Spleen (tissue), 11 donors: ENCODE measurements at regions not wholly inside any gene's neighbourhood (a gene's known extent, or its start where the extent isn't known, plus 50 kb on each side); places are given as distances from the start of the nearest gene placed in this dataset.

Experiments used
- DNase-seq: peaks from one replicate; pipeline ENCODE4 v3.0.0-alpha.2; 2020
- H3K27ac ChIP-seq, 8 donors: fragments of 200-600 bp; sonication (generic) in 7 of 8; 1 replicate in 4 of 8; 2 replicates in 4 of 8; pipeline versions ENCODE4 v1.5.0 to v1.8.0; 2016 to 2021; ENCODE audit warnings: inconsistent platforms in 4 of 8, mild to moderate bottlenecking in 4 of 8, moderate library complexity in 1 of 8
- H3K27me3 ChIP-seq, 7 donors: fragments of 200-600 bp; sonication (generic) in 6 of 7; replicated peaks in 1 of 7; 1 replicate in 4 of 7; 2 replicates in 3 of 7; pipeline versions ENCODE4 v1.5.0 to v1.8.0; 2016 to 2021; ENCODE audit warnings: inconsistent platforms in 3 of 7, mild to moderate bottlenecking in 1 of 7
- H3K36me3 ChIP-seq, 6 donors: fragments of 200-600 bp; sonication (generic) in 5 of 6; 1 replicate in 4 of 6; 2 replicates in 2 of 6; pipeline versions ENCODE4 v1.5.0 to v1.8.0; 2016 to 2021; ENCODE audit warnings: inconsistent platforms in 2 of 6
- H3K4me1 ChIP-seq, 6 donors: fragments of 200-600 bp; sonication (generic) in 5 of 6; 1 replicate in 3 of 6; 2 replicates in 3 of 6; pipeline versions ENCODE4 v1.5.0 to v1.8.0; 2016 to 2021; ENCODE audit warnings: inconsistent platforms in 3 of 6
- H3K4me3 ChIP-seq, 8 donors: fragments of 200-600 bp; sonication (generic) in 7 of 8; 1 replicate in 4 of 8; 2 replicates in 4 of 8; pipeline versions ENCODE4 v1.5.0 to v1.8.0; 2016 to 2021; ENCODE audit warnings: inconsistent platforms in 4 of 8, mild to moderate bottlenecking in 4 of 8, moderate library complexity in 2 of 8
- H3K9me3 ChIP-seq, 8 donors: fragments of 200-600 bp; sonication (generic) in 7 of 8; 1 replicate in 4 of 8; 2 replicates in 4 of 8; pipeline versions ENCODE4 v1.5.0 to v1.8.0; 2016 to 2021; ENCODE audit warnings: inconsistent platforms in 4 of 8
- CTCF ChIP-seq, 11 experiments: fragments of 200-600 bp in 7 of 11; fragments of 450-650 bp in 4 of 11; sonication (generic) in 4 of 11; IDR thresholded peaks in 8 of 11; conservative IDR thresholded peaks in 3 of 11; 1 replicate in 7 of 11; 2 replicates in 4 of 11; pipeline versions ENCODE4 v1.4.0 to v1.8.0; 2016 to 2021; ENCODE audit warnings: antibody characterized with exemption in 11 of 11, inconsistent platforms in 4 of 11, mild to moderate bottlenecking in 1 of 11
- POLR2A ChIP-seq, 3 donors: fragments of 450-650 bp; IDR thresholded peaks; one replicate each; pipeline ENCODE4 v1.5.1; 2017; ENCODE audit warnings: antibody characterized with exemption in 3 of 3, mild to moderate bottlenecking in 1 of 3
- POLR2AphosphoS5 ChIP-seq, 3 donors: sonication (generic); formaldehyde crosslinking; IDR thresholded peaks; one replicate each; pipeline ENCODE4 v1.5.1; 2017; ENCODE audit warnings: antibody characterized with exemption in 3 of 3
- WGBS, 5 donors: extraction: QIAGEN DNeasy Blood & Tissue Kit in 3 of 5; methylation state at CpG; one replicate each; pipeline versions ENCODE4 v1.1.5 to v1.1.7; 2013 to 2018; 5-methylcytosine and 5-hydroxymethylcytosine counted together
- intact Hi-C: fragments of 100-400 bp; cut with DNase I; formaldehyde crosslinking; loops from one replicate; pipeline ENCODE4 v1.15.0; 2023; ENCODE audit warnings: low total_unique reads
- donor health status: healthy with polysubstance abuse.
- donor health status: DM: no; HTN: no; CAD: no; lungs with moderate emphysema.
- donor health status: DM: no; HTN: no; CAD: no.
- donor health status: Bipolar disorder and iron deficiency.
- donor health status: healthy.
- donor health status: DM: no; HTN: no; CAD: no.
- donor health status: DM: yes; HTN: yes; CAD: no.

GRCh38 chr6:140816681-140817080 lies 1316.0 kb upstream of the GJE1 start:
- no peak for DNase-seq
- Histone ChIP-seq H3K27ac (no peak overlapping the region), H3K9me3 (no peaks in the 10 kb centered on the region), H3K4me3 (no peak overlapping the region), H3K36me3 (no peaks in the 10 kb centered on the region), H3K4me1 (no peaks in the 10 kb centered on the region), H3K27me3 (no peaks in the 10 kb centered on the region)
- intact Hi-C loops, result no loop called here
- WGBS, 5 donors, result 79 to 92% (median 88%) methylated on average over 3 of the region's 3 CpGs
- TF ChIP-seq POLR2AphosphoS5 (IDR thresholded peaks at IDR 0.05) (no peak), POLR2A (IDR thresholded peaks at IDR 0.05) (no peak), CTCF (IDR thresholded peaks at IDR 0.05 in 8 of 11, conservative IDR thresholded peaks at IDR 0.05 in 3 of 11) (no peak)

- intact Hi-C loops, result no loop called here
- WGBS, 5 donors, result 82 to 95% (median 89%) methylated on average over 2 of the region's 2 CpGs
- TF ChIP-seq POLR2A (IDR thresholded peaks at IDR 0.05) (no peak), POLR2AphosphoS5 (IDR thresholded peaks at IDR 0.05) (no peak), CTCF (IDR thresholded peaks at IDR 0.05 in 8 of 11, conservative IDR thresholded peaks at IDR 0.05 in 3 of 11) (no peak)
Measured at GRCh38 chr6:140812636-140813035, 1320.1 kb upstream of the GJE1 start.

GRCh38 chr6:140811642-140812041 lies 1321.1 kb upstream of the GJE1 start:
- Histone ChIP-seq H3K9me3 (peaks cover 0 to 4% (median 0%) of the 10 kb centered on the region in 8 donors), H3K27me3 (no peaks in the 10 kb centered on the region), H3K4me1 (no peaks in the 10 kb centered on the region), H3K4me3 (no peak overlapping the region), H3K27ac (no peak overlapping the region), H3K36me3 (no peaks in the 10 kb centered on the region)
- 79 to 86% (median 82%) methylated on average over 4 of the region's 4 CpGs for WGBS, 5 donors
- no peak for DNase-seq
- TF ChIP-seq POLR2A (IDR thresholded peaks at IDR 0.05) (no peak), CTCF (IDR thresholded peaks at IDR 0.05 in 8 of 11, conservative IDR thresholded peaks at IDR 0.05 in 3 of 11) (no peak), POLR2AphosphoS5 (IDR thresholded peaks at IDR 0.05) (no peak)
- intact Hi-C loops, result no loop called here

More at GRCh38 chr6:140812636-140813035, 1320.1 kb upstream of the GJE1 start:
- no peaks in the 10 kb centered on the region for H3K4me1 ChIP-seq
- H3K4me3 ChIP-seq, result no peak overlapping the region
- no peaks in the 10 kb centered on the region for H3K36me3 ChIP-seq
- no peak for DNase-seq
- H3K27ac ChIP-seq, result no peak overlapping the region
- peaks cover 0 to 4% (median 0%) of the 10 kb centered on the region in 8 donors for H3K9me3 ChIP-seq
- no peaks in the 10 kb centered on the region for H3K27me3 ChIP-seq

DNA sequence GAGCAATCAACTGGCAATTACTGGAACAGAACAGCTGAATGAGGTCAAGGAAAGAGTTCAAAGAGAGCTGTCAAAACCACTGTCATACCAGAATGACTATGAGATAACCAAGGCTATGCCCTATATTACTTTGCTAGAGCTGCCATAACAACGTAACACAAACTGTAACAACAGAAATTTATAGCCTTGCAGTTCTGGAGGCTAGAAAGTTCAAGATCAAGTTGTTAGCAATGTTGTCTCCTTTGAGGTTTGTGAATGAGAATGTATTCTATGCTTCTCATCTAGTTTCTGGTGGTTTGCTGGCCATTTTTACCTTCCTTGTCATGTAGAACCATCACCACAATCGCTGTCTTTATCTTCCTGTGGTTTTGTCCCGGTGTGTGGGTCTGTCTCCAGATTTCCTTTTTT lies 1323.0 kb upstream of the GJE1 start:
- Histone ChIP-seq H3K4me1 (no peaks in the 10 kb centered on the region), H3K4me3 (no peak overlapping the region), H3K27me3 (no peaks in the 10 kb centered on the region), H3K36me3 (no peaks in the 10 kb centered on the region), H3K9me3 (peaks cover 0 to 4% (median 0%) of the 10 kb centered on the region in 8 donors), H3K27ac (no peak overlapping the region)
- no peak for TF ChIP-seq POLR2A (IDR thresholded peaks at IDR 0.05)
- TF ChIP-seq CTCF (IDR thresholded peaks at IDR 0.05 in 8 of 11, conservative IDR thresholded peaks at IDR 0.05 in 3 of 11), result no peak
- TF ChIP-seq POLR2AphosphoS5 (IDR thresholded peaks at IDR 0.05), result no peak
- intact Hi-C loops, result no loop called here
- DNase-seq, result no peak
- WGBS, 5 donors, result 20 to 45% (median 29%) methylated on average over 3 of the region's 3 CpGs
